Heart left ventricle (tissue), 13 donors: ENCODE measurements at regions not wholly inside any gene's neighbourhood (a gene's known extent, or its start where the extent isn't known, plus 50 kb on each side); places are given as distances from the start of the nearest gene placed in this dataset.

Experiments used
- POLR2A ChIP-seq, 2 donors: fragments of 450-650 bp; IDR thresholded peaks; one replicate each; pipeline ENCODE4 v1.6.1; 2017; ENCODE audit warnings: antibody characterized with exemption in 2 of 2, mild to moderate bottlenecking in 2 of 2, moderate library complexity in 2 of 2
- TF ChIP-seq, protein P1 (sequence below), 12 donors: fragments of 200-600 bp; sonication (generic) in 4 of 12; IDR thresholded peaks; one replicate each; pipeline versions ENCODE4 v1.5.0 to v1.8.0; 2018 to 2022; ENCODE audit warnings: antibody characterized with exemption in 12 of 12, mild to moderate bottlenecking in 5 of 12
- donor health status: ischemic (EF 13 %, LVEDD 7.1; RV severe dilation, severe dysfunction).
- donor health status: DM: no; HTN: yes; CAD: no.
- donor health status: DM: no; HTN: no; CAD: no.
- donor health status: ischemic (EF 25% LVEDD 6.9; RV normal size, moderate dysfunction).
- donor health status: ischemic (EF 25% LVEDD 5.7; RV mildly dilated, moderate dysfunction).
- donor health status: ischemic (EF 35%, LVEDD 5.7; RV mildly dilated, moderate dysfunction).
- donor health status: nonischemic (EF 11% LVEDD 7.7; RV severe dilation, severe dysfunction).
- donor health status: DM: yes; HTN: yes; CAD: no.
- donor health status: PGD.
- donor health status: ischemic (EF 29% LVEDD 5.4; RV normal size, mild dysfunction).
- donor health status: nonischemic (EF 23%, LVEDD 6.1; RV moderate dilation, normal function).

DNA sequence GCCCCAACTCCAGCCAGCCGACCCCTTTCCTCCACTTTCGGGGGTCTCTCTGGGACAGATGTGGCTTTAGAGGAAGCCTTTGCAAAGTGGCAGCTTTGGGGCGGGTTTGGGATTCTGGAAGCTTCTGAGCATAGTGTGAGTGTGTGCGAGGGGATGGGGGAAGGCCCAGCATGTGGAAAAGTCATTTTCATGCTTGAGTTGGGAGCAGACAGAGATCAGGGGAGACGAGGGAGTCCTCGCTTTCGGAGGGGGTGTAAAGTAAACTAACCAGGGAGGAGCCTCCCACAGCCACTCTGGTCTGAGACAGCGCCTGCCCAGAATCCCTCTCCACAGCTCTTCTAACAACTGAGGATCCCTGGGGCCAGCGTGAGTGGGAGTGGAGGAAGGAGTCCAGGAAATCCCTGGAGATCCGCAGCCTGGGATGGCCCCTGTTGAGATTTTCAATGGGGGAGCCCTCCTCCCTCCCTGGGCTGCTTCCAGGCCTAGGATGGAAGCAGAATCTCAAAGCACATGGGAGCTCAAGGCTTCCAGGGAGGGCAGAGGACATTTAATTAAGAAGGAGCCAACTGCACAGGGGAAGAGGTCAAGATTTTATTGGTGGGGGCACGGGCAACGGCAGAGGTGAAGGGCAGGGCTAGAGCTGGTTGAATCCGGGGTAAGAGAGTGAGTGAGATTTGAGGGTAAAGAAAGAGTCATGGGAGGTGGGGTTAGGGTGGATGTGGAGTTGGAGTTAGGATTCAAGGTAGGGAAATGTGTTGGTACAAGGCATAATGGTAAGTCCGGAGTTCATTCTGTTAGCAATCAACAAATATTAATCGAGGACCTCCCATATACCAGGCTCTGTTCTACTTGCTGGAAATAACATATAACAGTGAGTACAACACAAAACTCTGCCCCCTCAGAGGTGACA, 102.3 kb upstream of the FOXP4 start:
- TF ChIP-seq, protein P1, sequence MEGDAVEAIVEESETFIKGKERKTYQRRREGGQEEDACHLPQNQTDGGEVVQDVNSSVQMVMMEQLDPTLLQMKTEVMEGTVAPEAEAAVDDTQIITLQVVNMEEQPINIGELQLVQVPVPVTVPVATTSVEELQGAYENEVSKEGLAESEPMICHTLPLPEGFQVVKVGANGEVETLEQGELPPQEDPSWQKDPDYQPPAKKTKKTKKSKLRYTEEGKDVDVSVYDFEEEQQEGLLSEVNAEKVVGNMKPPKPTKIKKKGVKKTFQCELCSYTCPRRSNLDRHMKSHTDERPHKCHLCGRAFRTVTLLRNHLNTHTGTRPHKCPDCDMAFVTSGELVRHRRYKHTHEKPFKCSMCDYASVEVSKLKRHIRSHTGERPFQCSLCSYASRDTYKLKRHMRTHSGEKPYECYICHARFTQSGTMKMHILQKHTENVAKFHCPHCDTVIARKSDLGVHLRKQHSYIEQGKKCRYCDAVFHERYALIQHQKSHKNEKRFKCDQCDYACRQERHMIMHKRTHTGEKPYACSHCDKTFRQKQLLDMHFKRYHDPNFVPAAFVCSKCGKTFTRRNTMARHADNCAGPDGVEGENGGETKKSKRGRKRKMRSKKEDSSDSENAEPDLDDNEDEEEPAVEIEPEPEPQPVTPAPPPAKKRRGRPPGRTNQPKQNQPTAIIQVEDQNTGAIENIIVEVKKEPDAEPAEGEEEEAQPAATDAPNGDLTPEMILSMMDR (IDR thresholded peaks at IDR 0.05), result no peak
- no peak for TF ChIP-seq POLR2A (IDR thresholded peaks at IDR 0.05)
